HepG2 (cell line): ENCODE measurements at regions not wholly inside any gene's neighbourhood (a gene's known extent, or its start where the extent isn't known, plus 50 kb on each side); places are given as distances from the start of the nearest gene placed in this dataset.

ENCODE experiments used
- ATAC-seq: fragments of 200-7000 bp; cut with Tn5 transposase; 3 replicates; pipeline ENCODE4 v1.9.1; 2020; ENCODE audit warnings: mild to moderate bottlenecking, moderate library complexity
- BruUV-seq: library from RNA; stranded (reverse); fragments of 400-500 nt; replicated peaks from 2 replicates; lab custom pipeline; 2021; lab: Mats Ljungman, UMichigan
- CTCF ChIA-PET: fragments of 300-600 bp; formaldehyde crosslinking; extraction: SDS; loops from one replicate; lab custom pipeline; 2021; ENCODE audit warnings: low total read pairs, inconsistent platforms, low intra/inter-chr PET ratio; lab: Yijun Ruan, JAX
- POLR2A ChIA-PET: fragments of 350-600 bp; sonication (Branson Sonifier 250); formaldehyde crosslinking; loops from one replicate; lab custom pipeline; 2020; ENCODE audit warnings: antibody characterized with exemption, inconsistent platforms; lab: Yijun Ruan, JAX
- DNase-seq: peaks from one replicate; pipeline ENCODE4 v3.0.0-alpha.2; 2015; ENCODE audit warnings: low spot score
- FAIRE-seq: peaks from 3 replicates; lab custom pipeline; 2011; peaks lifted over from hg19 to GRCh38; lab: Jason Lieb, UNC
- H2AFZ ChIP-seq: one replicate; pipeline ENCODE4 v1.6.1; 2011; ENCODE audit warnings: low read length, inconsistent platforms
- H3K27ac ChIP-seq: fragments of 300-600 bp; 3 replicates; pipeline ENCODE4 v1.8.0; 2011; ENCODE audit warnings: mixed run types, mild to moderate bottlenecking, mixed read lengths, low read length, inconsistent platforms; ENCODE audit not compliant: insufficient read depth; ENCODE audit errors: extremely low read length
- H3K27me3 ChIP-seq, 2 experiments: fragments of 200-600 bp in 1 of 2; 2 replicates in 1 of 2; 3 replicates in 1 of 2; pipeline versions ENCODE4 v1.6.0 to v1.8.0; 2011; ENCODE audit warnings: low read length in 2 of 2, mild to moderate bottlenecking in 2 of 2, moderate library complexity in 2 of 2, inconsistent platforms in 1 of 2; ENCODE audit not compliant: insufficient read depth in 2 of 2, control insufficient read depth in 1 of 2
- H3K36me3 ChIP-seq, 2 experiments: fragments of 200-600 bp in 1 of 2; replicated peaks in 1 of 2; 2 replicates in 1 of 2; 3 replicates in 1 of 2; pipeline versions ENCODE4 v1.5.1 to v1.8.0; 2011; ENCODE audit warnings: low read length in 2 of 2, inconsistent platforms in 1 of 2; ENCODE audit not compliant: insufficient read depth in 2 of 2, control insufficient read depth in 1 of 2
- H3K4me1 ChIP-seq: 2 replicates; pipeline ENCODE4 v1.5.1; 2012; ENCODE audit warnings: low read length, inconsistent platforms; ENCODE audit not compliant: insufficient read depth
- H3K4me2 ChIP-seq: 2 replicates; pipeline ENCODE4 v1.6.0; 2011; ENCODE audit warnings: low read depth, low read length, inconsistent platforms
- H3K4me3 ChIP-seq, 3 experiments: fragments of 200-600 bp in 1 of 3; sonication (generic), shearing (Covaris generic) in 1 of 3; replicated peaks in 1 of 3; 2 replicates each; pipeline ENCODE4 v1.5.1; 2011 to 2016; ENCODE audit warnings: low read length in 3 of 3, inconsistent platforms in 2 of 3, low read depth in 2 of 3, mild to moderate bottlenecking in 2 of 3, control low read depth in 1 of 3, mixed read lengths in 1 of 3; ENCODE audit not compliant: insufficient read depth in 1 of 3
- H3K79me2 ChIP-seq: one replicate; pipeline ENCODE4 v1.6.1; 2011; ENCODE audit warnings: low read length, inconsistent platforms; ENCODE audit not compliant: insufficient read depth
- H3K9ac ChIP-seq: 2 replicates; pipeline ENCODE4 v1.6.0; 2011; ENCODE audit warnings: mild to moderate bottlenecking, low read depth, low read length, inconsistent platforms; ENCODE audit not compliant: insufficient read depth
- H3K9me3 ChIP-seq: 2 replicates; pipeline ENCODE4 v1.5.1; 2012; ENCODE audit warnings: mild to moderate bottlenecking, low read length
- H4K20me1 ChIP-seq: 2 replicates; pipeline ENCODE4 v1.6.0; 2011; ENCODE audit warnings: inconsistent platforms, mild to moderate bottlenecking, low read length, moderate library complexity; ENCODE audit not compliant: insufficient read depth
- FLYWCH1 ChIP-seq: sonication (generic); formaldehyde crosslinking; IDR thresholded peaks from 2 replicates; pipeline ENCODE4 v1.8.1; 2023; ENCODE audit warnings: mild to moderate bottlenecking, missing genetic modification reagents
- HDAC6 ChIP-seq: fragments of 200-600 bp; sonication (generic); IDR thresholded peaks from 2 replicates; pipeline ENCODE4 v1.7.0; 2017; ENCODE audit warnings: mild to moderate bottlenecking, antibody characterized with exemption, low read length, low read depth
- HOXA5 ChIP-seq: sonication (generic); formaldehyde crosslinking; IDR thresholded peaks from 2 replicates; pipeline ENCODE4 v1.4.0; 2020; ENCODE audit warnings: missing genetic modification reagents
- MBD4 ChIP-seq: IDR thresholded peaks from 2 replicates; pipeline ENCODE4 v1.6.1; 2012; ENCODE audit warnings: low read length, inconsistent platforms, borderline replicate concordance
- RBM22 ChIP-seq: fragments of 200-400 bp; formaldehyde crosslinking; optimal IDR thresholded peaks from 2 replicates; pipeline ENCODE3; 2017; ENCODE audit warnings: mild to moderate bottlenecking, low read length, moderate library complexity
- SNAI1 ChIP-seq: sonication (generic); formaldehyde crosslinking; IDR thresholded peaks from 2 replicates; pipeline ENCODE4 v1.5.0; 2020; ENCODE audit warnings: mild to moderate bottlenecking, missing genetic modification reagents, borderline replicate concordance
- ZNF563 ChIP-seq: sonication (generic); formaldehyde crosslinking; IDR thresholded peaks from 2 replicates; pipeline ENCODE4 v1.8.0; 2022; ENCODE audit warnings: mild to moderate bottlenecking, moderate library complexity, missing genetic modification reagents
- WGBS: methylation state at CpG from one replicate; pipeline ENCODE4 v1.1.6; 2017; ENCODE audit warnings: low lambda C conversion rate; 5-methylcytosine and 5-hydroxymethylcytosine counted together
- in situ Hi-C: cut with HindIII; loops from 2 replicates; pipeline ENCODE4 v1.10.0; 2017; ENCODE audit warnings: low pct_unique_long_range_greater_than_20kb; ENCODE audit not compliant: extremely low pct_ligation_motif_present
- intact Hi-C: fragments of 100-400 bp; cut with micrococcal nuclease; formaldehyde crosslinking; loops from one replicate; pipeline ENCODE4 v1.10.0; 2022; ENCODE audit not compliant: unreplicated experiment
- TF ChIP-seq, protein P1 (sequence below): sonication (generic); formaldehyde crosslinking; IDR thresholded peaks from 2 replicates; pipeline ENCODE4 v1.4.0; 2020; ENCODE audit warnings: missing genetic modification reagents
- TF ChIP-seq, protein P2 (sequence below): sonication (generic); formaldehyde crosslinking; IDR thresholded peaks from 2 replicates; pipeline ENCODE4 v1.4.0; 2020; ENCODE audit warnings: mild to moderate bottlenecking, missing genetic modification reagents
- TF ChIP-seq, protein P3 (sequence below): sonication (generic); formaldehyde crosslinking; IDR thresholded peaks from 2 replicates; pipeline ENCODE4 v1.4.0; 2020; ENCODE audit warnings: missing genetic modification reagents
- TF ChIP-seq, protein P4 (sequence below): sonication (generic); formaldehyde crosslinking; IDR thresholded peaks from 2 replicates; pipeline ENCODE4 v1.8.0; 2022; ENCODE audit warnings: missing genetic modification reagents, mild to moderate bottlenecking, inconsistent platforms, borderline replicate concordance

GRCh38 chr9:1701113-1701512 lies 314.0 kb upstream of the SMARCA2 start:
- no peaks in the 10 kb centered on the region for H4K20me1 ChIP-seq
- no peak overlapping the region for H2AFZ ChIP-seq
- ATAC-seq = no peak
- no peak overlapping the region for H3K4me3 ChIP-seq
- no peak overlapping the region for H3K27ac ChIP-seq
- intact Hi-C loops (no loop called here), in situ Hi-C loops (no loop called here)
- no peak for DNase-seq
- H3K4me1 ChIP-seq = no peaks in the 10 kb centered on the region
- no peaks in the 10 kb centered on the region for H3K9me3 ChIP-seq
- no peak overlapping the region for H3K4me2 ChIP-seq
- H3K79me2 ChIP-seq = no peaks in the 10 kb centered on the region
- WGBS = 35% methylated on average over 2 of the region's 2 CpGs
- no peaks in the 10 kb centered on the region for H3K27me3 ChIP-seq
- ChIA-PET POLR2A (no interaction called here), CTCF (no interaction called here)
- no peak for FAIRE-seq
- H3K36me3 ChIP-seq = no peaks in the 10 kb centered on the region
- no peak overlapping the region for H3K9ac ChIP-seq
- BruUV-seq = no TSS peak
- TF ChIP-seq, protein P1, sequence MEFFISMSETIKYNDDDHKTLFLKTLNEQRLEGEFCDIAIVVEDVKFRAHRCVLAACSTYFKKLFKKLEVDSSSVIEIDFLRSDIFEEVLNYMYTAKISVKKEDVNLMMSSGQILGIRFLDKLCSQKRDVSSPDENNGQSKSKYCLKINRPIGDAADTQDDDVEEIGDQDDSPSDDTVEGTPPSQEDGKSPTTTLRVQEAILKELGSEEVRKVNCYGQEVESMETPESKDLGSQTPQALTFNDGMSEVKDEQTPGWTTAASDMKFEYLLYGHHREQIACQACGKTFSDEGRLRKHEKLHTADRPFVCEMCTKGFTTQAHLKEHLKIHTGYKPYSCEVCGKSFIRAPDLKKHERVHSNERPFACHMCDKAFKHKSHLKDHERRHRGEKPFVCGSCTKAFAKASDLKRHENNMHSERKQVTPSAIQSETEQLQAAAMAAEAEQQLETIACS (CRISPR knock-in tag) = no peak
- TF ChIP-seq FLYWCH1 (no peak), ZNF563 (CRISPR knock-in tag) (no peak), HDAC6 (no peak), RBM22 (no peak), MBD4 (no peak), SNAI1 (CRISPR knock-in tag) (no peak), HOXA5 (CRISPR knock-in tag) (no peak)
- TF ChIP-seq, protein P2, sequence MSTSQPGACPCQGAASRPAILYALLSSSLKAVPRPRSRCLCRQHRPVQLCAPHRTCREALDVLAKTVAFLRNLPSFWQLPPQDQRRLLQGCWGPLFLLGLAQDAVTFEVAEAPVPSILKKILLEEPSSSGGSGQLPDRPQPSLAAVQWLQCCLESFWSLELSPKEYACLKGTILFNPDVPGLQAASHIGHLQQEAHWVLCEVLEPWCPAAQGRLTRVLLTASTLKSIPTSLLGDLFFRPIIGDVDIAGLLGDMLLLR = no peak
- TF ChIP-seq, protein P3, sequence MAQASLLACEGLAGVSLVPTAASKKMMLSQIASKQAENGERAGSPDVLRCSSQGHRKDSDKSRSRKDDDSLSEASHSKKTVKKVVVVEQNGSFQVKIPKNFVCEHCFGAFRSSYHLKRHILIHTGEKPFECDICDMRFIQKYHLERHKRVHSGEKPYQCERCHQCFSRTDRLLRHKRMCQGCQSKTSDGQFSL = no peak
- TF ChIP-seq, protein P4, sequence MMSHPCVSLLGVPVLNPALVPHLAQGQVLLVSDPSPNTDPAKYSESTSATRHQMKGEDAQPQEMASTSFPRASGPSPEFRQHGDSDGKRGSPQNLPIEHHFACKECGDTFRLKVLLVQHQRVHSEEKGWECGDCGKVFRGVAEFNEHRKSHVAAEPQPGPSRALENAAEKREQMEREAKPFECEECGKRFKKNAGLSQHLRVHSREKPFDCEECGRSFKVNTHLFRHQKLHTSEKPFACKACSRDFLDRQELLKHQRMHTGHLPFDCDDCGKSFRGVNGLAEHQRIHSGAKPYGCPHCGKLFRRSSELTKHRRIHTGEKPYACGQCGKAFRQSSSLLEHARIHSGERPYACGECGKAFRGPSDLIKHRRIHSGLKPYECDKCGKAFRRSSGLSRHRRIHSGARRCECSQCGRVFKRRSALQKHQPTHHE (CRISPR knock-in tag) = no peak
